ENCODE measurements at regions not wholly inside any gene's neighbourhood (a gene's known extent, or its start where the extent isn't known, plus 50 kb on each side); places are given as distances from the start of the nearest gene placed in this dataset.

GRCh38 chr14:34090451-34090850 is 139.6 kb upstream of the EGLN3 start (continued):
- TF ChIP-seq ATF2 (CRISPR knock-in tag; IDR thresholded peaks at IDR 0.05) = no peak

GRCh38 chr14:34088914-34089313 is 138.0 kb upstream of the EGLN3 start:
- Histone ChIP-seq H3K27ac (ENCODE audit: extremely low read depth, low read depth, low read length) (no peak overlapping the region), H3K9me3 (replicated peaks; ENCODE audit: control insufficient read depth, insufficient read depth, low read depth, low read length) (no peaks in the 10 kb centered on the region; the same call in 1 of the 2 replicates), H3K4me1 (replicated peaks in 1 of 2; ENCODE audit: control insufficient read depth in 2 of 2, insufficient read depth in 2 of 2, low read length in 2 of 2) (peaks cover 0 to 6% of the 10 kb centered on the region in 2 experiments; a peak in 2 of 5 replicates), H3K79me2 (ENCODE audit: control insufficient read depth, insufficient read depth, low read length) (no peaks in the 10 kb centered on the region), H3K4me3 (no peak overlapping the region), H3K36me3 (ENCODE audit: control insufficient read depth, insufficient read depth, low read length) (no peaks in the 10 kb centered on the region), H4K20me1 (replicated peaks; ENCODE audit: control insufficient read depth, insufficient read depth, low read length) (no peaks in the 10 kb centered on the region), H3K27me3 (ENCODE audit: control insufficient read depth in 2 of 2, insufficient read depth in 2 of 2, low read length in 2 of 2) (no peaks in the 10 kb centered on the region), H3K9ac (ENCODE audit: insufficient read depth in 1 of 2, low read depth in 2 of 2, low read length in 2 of 2) (no peak overlapping the region), H3K4me2 (ENCODE audit: insufficient read depth, low read length) (no peak overlapping the region), H3K9me1 (ENCODE audit: control insufficient read depth, insufficient read depth, low read length) (no peaks in the 10 kb centered on the region), H2AFZ (ENCODE audit: low read depth, low read length) (no peak overlapping the region)
- no TSS peak for BruUV-seq (replicated peaks)
- intact Hi-C loops (cut with micrococcal nuclease) = no loop called here
- POLR2A ChIA-PET = no interaction called here
- 0% methylated on average over 2 of the region's 2 CpGs for WGBS (ENCODE audit: insufficient coverage, low coverage, missing lambda C conversion rate)
- DNase-seq (ENCODE audit: extremely low read depth in 1 of 4, low spot score in 3 of 4) (peak in 1 of 4 experiments; percentile 36), FAIRE-seq (peak; percentile 23), ATAC-seq (no peak)
- CTCF ChIA-PET (ENCODE audit: low intra/inter-chr PET ratio) = no interaction called here
- in situ Hi-C loops (cut with MboI) = no loop called here
- TF ChIP-seq RFX5 (IDR thresholded peaks at IDR 0.05; ENCODE audit: low read depth, low read length) = no peak
- TF ChIP-seq YBX1 (IDR thresholded peaks at IDR 0.05) = no peak
- no peak for TF ChIP-seq MYC (IDR thresholded peaks at IDR 0.05; ENCODE audit: low read depth, low read length)
- TF ChIP-seq MYC (CRISPR knock-in tag; IDR thresholded peaks at IDR 0.05; ENCODE audit: borderline replicate concordance, low read depth) = no peak
- peak; percentile 51; the same call in 1 of the 2 replicates for TF ChIP-seq TCF3 (CRISPR knock-in tag; IDR thresholded peaks at IDR 0.05)
- peak in 1 of 2 experiments; percentile 87; a peak in 2 of 4 replicates for TF ChIP-seq RCOR1 (IDR thresholded peaks at IDR 0.05; ENCODE audit: borderline replicate concordance in 1 of 2, low read depth in 2 of 2, low read length in 2 of 2)
- no peak for TF ChIP-seq CBX2 (IDR thresholded peaks at IDR 0.05; ENCODE audit: insufficient read depth, low read length, poor library complexity, severe bottlenecking)
- peak; percentile 44 to 75; a peak in 3 of 4 replicates for TF ChIP-seq TRIM24 (IDR thresholded peaks at IDR 0.05)
- TF ChIP-seq KLF6 (CRISPR knock-in tag; IDR thresholded peaks at IDR 0.05; ENCODE audit: borderline replicate concordance) = no peak
- TF ChIP-seq CBFA2T2 (conservative IDR thresholded peaks at IDR 0.05) = peak; percentile 66
- TF ChIP-seq ARID1B (IDR thresholded peaks at IDR 0.05) = peak; percentile 80
- no peak for TF ChIP-seq ZNF197 (CRISPR knock-in tag; IDR thresholded peaks at IDR 0.05; ENCODE audit: low read depth)
- TF ChIP-seq MTA1 (IDR thresholded peaks at IDR 0.05; ENCODE audit: borderline replicate concordance) = no peak
- no peak for TF ChIP-seq FOXJ3 (CRISPR knock-in tag; IDR thresholded peaks at IDR 0.05)
- no peak for TF ChIP-seq ZNF253 (CRISPR knock-in tag; conservative IDR thresholded peaks at IDR 0.05)
- TF ChIP-seq MXD1 (CRISPR knock-in tag; IDR thresholded peaks at IDR 0.05; ENCODE audit: borderline replicate concordance, poor library complexity, severe bottlenecking) = no peak
- TF ChIP-seq MIER1 (IDR thresholded peaks at IDR 0.05; ENCODE audit: low read depth) = no peak
- TF ChIP-seq CBFA2T3 (IDR thresholded peaks at IDR 0.05) = peak; percentile 84
- TF ChIP-seq GATA2 (CRISPR knock-in tag; IDR thresholded peaks at IDR 0.05) = no peak
- 0 out of 2 replicates have a peak, but pooled peaks have one; percentile 28 for TF ChIP-seq NFIC (IDR thresholded peaks at IDR 0.05)
- peak; percentile 25; the same call in 1 of the 2 replicates for TF ChIP-seq FOXM1 (IDR thresholded peaks at IDR 0.05; ENCODE audit: low read depth)
- no peak for TF ChIP-seq FOXM1 (CRISPR knock-in tag; IDR thresholded peaks at IDR 0.05; ENCODE audit: low read depth)
- TF ChIP-seq ARNT (IDR thresholded peaks at IDR 0.05) = no peak

Data from K562 (cell line).